ENCODE measurements at regions not wholly inside any gene's neighbourhood (a gene's known extent, or its start where the extent isn't known, plus 50 kb on each side); places are given as distances from the start of the nearest gene placed in this dataset.
"Not testable (repeated sequence)": the region's sequence is repeated elsewhere in the genome, so short reads cannot be mapped to it uniquely, and the experiment has no call there.

DNA sequence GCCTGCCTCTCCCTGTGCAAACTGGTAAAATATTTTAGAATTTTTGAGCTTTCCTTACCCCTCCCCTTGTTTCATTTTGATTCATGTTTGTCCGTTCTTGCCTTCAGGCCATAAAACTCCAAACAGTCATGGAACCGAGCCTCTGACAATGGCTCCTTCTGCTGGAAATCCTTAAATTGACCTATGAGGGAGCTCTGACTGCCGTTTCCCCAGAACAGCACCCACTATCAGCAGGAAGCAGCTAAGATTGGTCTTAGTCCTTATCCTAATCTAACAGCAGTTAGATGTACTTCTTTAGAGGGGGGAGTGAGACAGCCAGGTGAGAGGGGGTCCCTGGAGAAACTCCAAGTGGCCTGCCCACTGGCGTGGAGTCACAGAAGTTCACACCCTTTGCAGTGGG is 106.7 kb downstream of the FAM174A start:
- DNase-seq: no peak

DNA sequence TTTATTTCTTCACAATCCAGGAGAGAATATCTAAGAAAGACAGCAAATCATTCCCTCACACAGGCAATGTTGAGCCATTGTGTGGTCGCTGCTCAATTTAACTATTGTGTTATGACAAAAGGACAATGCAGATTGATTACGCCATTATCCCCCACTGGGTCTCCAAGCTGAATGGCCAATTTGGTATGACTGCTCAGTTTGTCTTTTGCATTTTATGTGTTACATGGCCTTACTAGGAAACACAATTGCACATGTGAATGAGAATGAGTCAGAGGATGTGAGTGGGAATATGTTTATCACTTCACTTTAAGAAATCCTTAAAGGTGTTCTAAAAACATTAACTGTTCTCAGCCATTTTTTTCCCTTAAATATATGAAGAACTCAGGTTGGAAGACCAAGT is 108.3 kb downstream of the FAM174A start:
- no peak for DNase-seq

DNA sequence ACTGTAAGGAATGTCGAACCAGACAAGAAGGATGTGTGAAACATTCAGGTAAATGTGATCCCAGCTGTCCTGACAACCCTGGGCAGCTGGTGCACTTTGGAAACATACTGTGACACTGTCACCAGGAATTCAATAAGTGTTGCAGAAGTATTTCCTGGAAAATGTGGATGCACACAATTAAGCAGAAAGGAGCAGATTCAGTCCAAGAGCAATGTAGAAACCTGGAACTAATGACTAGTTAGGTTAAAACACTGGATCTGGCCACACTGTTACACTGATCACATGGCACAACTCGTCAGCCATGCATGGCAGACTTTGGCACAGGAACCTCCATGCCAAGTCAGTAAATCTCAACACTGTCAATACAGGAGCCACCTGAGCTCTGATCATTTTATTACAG is 109.0 kb downstream of the FAM174A start:
- DNase-seq: peak; percentile 11

DNA sequence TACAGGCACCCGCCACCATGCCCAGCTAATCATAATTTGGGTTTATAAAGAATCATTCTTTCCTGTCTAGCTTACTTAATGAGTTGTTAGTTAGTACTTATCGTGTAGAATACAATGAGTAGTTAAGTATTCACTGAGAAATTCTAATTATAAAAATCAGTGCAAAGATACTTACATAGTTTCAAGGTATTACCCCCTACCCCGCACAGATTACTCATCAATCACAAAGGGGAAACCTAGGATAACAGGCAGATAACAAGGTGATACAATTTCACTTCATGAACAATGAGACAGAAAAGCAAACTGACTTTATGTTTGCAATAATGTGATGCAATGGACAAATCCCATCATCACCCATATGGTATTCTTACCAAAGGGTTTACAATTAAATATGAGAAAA is 109.6 kb downstream of the FAM174A start:
- no peak for DNase-seq

DNA sequence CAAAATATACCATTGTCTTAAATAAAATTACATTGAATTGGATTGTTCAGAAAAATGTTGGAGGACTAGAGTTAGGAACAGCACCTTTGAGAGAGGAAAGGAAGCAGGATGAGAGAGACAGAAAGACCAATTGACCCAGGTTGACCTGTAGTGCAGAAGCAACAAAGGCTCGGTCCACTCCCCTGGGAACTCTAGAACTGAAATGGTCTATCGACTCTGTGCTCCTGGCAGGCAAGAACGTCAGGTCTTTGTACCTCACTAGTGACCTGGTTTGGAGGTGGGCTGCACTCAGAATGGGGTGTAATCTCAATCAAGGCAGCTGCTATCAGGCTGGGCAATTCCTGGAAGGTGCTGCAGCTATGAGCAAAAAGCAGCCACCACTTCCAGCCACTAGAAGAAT is 110.8 kb downstream of the FAM174A start:
- DNase-seq: no peak

DNA sequence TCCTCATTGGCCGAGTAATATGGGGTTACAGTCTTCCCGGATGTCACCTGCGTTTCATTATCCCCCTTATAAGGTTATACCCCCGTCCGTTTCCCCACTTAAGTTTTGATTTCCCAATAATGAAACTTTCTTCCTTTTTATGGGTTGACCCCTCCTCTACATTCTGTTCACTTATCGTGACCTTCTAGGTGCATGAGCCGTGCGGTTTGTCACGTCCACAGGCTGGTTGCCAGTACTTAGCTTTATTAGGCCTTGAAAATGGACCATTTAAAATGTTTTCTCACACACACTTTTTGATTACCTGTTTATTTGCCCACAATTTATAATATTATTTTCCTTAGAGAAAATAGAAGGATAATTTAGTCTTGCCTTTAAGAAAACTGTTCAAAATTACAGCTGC is 111.5 kb downstream of the FAM174A start:
- no peak for DNase-seq

DNA sequence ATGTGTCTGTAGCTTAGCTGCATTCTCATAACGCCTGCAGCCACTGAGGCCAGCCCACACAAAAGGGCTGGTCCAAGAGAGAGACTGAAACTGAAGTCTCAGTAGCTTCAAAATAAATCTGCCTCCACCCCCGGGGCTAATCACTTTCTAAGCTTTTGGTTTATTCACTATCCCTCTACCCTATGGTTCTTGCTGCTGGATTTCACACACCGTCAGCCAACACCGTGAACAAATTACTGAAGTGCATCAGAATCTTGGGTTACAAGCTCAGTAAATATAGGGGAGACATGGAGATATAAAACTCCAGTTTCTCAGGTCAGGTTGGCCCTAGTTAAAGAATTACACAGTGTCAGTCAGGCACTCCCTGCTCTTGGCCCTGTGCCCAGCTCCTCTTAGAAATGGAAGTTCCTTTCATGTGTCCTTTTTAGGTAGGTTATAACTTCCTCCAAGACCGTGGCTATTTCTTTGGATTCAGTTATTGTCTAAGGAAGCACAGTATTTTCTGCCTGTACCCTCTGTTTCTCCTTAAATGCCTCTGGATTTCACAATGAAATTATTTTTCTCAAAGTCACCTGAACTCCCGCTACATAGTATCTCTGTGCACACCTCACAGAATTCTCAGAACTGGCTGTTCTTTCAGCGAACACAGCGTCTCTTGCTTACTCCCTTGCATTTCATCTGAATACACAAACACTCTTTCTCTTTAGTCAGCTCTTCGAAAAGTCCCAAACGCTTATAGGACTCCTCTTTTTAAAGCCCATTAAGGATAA is 112.5 kb downstream of the FAM174A start:
- DNase-seq: peak; percentile 19

DNA sequence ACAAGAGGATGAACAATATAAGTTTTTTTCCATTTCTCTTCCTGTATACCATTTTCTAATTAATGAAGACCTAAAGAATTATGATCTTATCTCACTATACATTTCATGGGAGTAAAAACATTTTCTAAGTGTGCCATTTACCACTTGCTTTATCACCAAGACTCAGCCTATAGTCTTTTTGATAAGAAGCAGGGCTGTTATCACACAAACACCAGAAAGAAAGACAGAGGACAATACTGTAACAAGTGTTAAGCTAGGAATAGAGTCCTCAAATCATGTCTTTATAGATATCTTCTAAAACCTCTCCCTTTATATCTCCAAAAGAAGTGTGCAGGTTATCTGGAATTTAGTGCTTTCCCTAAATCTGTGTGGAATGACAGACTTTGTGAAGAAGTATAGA is 119.7 kb downstream of the FAM174A start:
- DNase-seq: no peak

DNA sequence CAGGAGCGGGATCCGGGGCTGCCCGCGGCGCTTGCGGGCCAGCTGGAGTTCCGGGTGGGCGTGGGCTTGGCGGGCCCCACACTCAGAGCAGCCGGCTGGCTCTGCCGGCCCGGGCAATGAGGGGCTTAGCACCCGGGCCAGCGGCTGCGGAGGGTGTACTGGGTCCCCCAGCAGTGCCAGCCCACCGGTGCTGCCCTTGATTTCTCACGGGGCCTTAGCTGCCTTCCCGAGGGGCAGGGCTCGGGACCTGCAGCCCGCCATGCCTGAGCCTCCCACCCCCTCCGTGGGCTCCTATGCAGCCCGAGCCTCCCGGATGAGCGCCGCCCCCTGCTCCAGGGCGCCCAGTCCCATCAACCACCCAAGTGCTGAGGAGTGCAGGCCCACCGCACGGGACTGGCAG is 121.6 kb downstream of the FAM174A start:
- not testable (repeated sequence) for DNase-seq

DNA sequence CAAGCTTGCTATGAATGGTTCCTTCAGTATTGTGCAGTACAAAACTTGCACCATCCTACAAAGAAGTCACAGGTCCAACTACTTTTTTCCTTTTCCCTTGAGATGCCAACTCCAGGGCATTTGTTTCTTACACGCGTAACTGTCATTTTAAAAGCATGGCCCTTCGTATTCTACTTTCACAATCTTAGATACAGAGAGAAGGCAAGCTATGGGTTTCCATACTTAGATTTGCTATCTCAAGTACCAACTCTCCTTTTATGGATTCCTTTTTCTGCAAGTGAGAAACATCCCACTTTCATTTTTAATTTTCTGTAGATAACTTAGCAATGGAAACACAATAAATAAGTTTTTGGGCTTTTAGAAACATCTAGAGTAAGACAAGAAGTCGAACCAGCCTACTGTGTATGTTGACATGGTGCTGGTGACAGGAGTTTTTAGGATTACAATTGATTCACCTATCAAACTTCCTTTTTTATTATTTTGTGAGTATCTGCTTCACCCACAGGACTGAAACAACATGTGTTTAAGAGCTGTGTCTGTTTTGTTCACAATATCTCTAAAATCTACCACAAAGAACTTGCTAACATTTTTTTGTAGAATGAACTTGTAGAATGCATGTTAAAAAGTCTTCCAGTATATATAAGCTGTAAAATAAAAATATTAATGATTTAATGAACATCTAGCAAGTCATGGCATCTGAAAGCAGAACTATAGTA is 124.1 kb downstream of the FAM174A start:
- no peak for DNase-seq

DNA sequence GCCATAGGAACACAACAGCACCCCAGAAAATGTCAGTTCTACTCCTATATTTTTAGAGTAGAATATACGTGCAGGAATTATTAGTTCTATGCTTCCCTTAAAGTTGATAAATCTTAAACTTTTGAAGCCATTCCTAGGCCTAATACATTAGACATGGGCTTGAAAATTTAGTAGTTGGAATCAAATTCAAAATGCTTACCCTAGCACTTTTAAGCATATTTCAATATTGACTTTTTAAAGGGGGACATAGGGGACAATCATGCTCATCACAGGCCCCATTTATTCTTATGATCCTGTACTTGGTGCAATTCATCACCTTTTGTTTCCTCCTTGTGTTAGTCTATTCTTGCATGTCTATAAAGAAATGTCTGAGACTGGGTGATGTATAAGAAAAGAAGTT is 129.0 kb downstream of the FAM174A start:
- DNase-seq: no peak

DNA sequence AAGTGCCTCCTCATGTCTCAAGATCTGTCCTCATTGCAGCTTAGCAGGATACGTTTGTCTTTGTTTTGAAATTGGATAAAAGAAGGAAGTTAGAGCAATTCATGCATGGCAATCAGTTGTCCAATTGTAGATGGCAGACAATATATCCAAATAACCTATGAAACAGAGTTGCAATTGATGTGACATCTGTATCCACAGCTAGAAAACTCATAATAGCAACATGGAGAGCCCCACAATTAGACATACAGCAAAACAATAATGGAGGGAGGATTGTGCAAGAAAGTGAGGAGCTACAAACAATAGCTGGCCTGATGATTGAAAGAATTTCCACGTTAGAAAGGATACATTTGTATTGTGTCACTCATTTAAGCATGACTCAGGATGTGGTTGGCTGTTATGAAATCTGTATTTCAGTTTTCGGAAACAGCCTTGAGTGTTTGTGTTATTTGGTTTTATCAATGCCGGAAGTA is 132.0 kb downstream of the FAM174A start:
- no peak for DNase-seq

DNA sequence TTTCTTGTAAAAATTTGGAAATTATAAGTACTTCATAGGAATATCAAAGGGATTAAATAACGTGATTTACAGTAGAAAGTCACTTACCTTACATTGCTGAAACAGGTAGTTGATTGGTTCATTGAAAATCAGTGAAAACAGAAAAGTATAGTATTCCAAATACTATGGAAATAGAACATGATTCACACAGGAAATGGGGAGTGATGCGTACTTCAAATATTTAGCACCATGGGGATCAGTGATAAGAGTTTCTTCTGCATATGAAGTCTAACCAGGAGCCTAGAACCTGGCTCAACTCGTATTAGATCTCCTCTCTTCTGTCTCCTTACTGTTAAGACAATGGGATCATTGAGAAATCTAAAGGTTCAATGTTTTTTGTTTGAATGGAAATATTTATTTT is 133.3 kb downstream of the FAM174A start:
- DNase-seq: no peak

DNA sequence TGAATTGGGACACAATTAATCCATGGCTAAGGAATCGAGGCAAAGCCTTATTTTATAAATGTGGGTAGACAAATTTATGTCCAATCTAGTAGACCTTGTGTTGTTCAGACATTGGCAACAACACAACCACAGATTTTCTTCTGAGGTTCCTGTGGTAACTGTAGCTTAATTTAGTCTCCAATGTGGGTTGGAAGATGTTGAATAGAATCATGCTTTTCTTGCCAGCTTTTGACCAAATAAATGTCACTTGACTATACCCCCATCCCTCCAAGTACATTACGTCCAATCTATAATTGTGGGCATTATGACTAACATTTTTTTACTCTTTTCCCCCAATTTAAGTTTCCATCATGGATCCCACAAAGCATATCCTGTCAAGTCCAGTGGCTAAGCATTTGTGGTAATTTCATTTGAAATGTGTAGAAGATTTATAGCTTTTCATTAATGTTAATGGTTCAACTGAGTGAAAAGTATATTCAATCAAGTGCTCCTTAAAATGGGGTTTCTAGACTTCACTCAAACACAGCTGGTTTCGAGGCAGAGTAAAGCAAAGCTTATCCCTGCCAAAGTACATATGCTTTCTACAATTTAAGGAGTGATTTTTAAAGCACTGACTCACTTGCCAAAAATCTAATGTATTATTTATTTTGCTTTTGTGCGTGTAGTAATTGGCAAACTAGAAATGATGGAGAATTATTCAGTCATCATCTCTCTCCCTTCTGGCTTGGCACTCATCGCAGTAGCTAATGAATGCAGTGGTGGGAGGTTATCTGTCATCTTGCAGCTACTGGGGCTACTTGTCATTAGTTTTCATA is 141.8 kb downstream of the FAM174A start:
- no peak for DNase-seq

DNA sequence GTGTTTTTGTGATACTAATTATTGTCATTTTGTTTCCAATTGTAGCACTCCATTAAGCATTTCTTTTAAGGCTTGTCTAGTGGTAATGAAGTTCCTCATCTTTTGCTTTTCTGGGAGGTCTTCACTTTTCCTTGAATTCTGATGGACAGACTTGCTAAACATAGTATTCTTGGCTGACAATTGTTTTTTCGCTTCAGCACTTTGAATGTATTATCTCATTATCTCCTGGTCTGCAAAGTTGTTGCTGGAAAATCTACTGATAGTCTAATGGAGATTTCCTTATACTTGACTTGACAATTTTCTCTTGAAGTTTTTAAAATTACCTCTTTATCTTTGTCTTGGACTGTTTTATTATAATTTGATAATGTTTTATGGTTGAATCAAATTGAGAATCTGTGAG is 147.5 kb downstream of the FAM174A start:
- DNase-seq: no peak

DNA sequence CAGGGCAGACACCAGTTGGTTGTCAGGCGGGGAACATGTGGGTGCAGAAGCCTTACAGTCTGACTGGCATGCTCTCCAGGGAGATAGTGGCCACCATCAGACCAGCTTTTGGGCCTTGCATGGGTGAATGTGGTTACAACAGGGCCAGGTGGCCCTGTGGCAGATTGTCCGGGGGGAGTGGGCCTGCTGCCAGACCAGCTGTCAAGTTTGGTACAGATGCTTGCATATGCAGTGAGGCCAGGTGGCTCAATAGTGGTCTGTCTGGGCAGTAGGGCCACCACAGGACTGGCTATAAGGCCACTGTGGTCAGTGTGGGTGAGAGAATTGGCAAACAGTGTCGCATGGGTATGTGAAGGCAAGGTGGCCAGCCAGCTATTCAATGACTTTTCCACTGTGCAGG is 148.7 kb downstream of the FAM174A start:
- DNase-seq: no peak

DNA sequence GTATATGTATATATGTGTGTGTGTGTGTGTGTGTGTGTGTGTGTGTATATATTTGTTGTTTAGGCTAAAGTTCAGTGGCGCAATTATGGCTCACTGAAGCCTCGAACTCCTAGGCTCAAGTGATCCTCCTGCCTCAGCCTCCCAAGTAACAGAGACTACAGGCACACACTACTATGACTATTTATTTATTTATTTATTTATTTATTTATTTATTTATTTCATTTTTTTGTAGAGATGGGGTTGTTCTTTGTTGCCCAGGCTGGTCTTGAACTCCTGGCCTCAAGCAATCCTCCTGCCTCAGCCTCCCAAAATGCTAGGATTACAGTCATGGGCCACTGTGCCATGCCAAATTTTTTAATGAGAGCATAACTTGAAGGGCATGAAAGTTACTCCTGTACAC is 149.9 kb downstream of the FAM174A start:
- not testable (repeated sequence) for DNase-seq

DNA sequence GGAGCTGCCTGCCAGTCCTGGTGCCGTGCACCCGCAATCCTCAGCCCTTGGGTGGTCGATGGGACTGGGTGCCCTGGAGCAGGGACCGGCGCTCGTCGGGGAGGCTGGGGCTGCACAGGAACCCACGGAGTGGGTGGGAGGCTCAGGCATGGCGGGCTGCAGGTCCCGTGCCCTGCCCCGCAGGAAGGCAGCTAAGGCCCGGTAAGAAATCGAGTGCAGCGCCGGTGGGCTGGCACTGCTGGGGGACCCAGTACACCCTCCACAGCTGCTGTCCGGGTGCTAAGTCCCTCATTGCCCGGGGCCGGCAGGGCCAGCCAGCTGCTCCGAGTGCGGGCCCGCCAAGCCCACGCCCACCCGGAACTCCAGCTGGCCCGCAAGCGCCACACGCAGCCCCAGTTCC is 153.7 kb downstream of the FAM174A start:
- DNase-seq: not testable (repeated sequence)

DNA sequence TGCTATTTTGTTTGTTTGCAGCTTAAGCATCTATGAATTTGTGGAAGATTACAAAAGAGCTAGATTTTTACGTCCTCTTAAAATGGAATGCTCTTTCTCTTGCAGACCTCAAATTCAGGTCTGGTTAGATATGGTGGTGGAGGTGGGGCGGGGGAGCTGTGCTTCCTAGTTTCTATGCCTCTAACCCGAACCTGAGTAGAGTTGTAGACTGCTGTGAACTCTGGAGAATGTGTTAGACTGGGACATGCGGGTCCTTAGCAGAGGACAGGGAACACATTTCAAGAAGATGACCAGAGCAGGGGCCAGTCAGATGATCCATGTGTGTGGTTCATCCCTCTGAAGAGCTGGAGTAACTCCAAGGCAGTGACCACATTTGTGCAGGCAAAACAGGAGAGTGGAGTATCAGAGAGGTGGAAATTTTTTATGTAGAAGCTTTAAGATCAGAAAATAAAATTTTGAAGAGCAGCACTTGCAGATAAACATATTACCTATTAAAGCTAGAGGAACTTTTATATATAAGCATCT is 154.9 kb downstream of the FAM174A start:
- no peak for DNase-seq

DNA sequence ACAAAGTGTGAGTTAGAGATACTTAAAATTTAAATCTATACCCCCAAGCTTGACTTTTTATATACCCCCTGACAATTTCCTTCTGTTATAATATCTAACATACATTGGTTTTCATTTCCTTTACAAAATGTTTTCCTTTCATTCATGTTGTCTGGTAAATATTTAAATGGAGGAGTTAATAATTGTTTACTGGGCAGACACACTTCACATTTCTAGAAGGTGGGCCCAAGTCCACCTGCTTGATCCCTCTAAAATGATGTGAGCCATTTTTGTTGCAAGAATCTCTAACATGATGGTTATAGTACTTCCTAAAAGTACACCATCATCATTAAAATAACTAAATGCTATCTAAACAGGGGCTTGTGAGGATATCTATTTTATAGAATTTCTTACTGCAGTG is 155.9 kb downstream of the FAM174A start:
- DNase-seq: no peak

DNA sequence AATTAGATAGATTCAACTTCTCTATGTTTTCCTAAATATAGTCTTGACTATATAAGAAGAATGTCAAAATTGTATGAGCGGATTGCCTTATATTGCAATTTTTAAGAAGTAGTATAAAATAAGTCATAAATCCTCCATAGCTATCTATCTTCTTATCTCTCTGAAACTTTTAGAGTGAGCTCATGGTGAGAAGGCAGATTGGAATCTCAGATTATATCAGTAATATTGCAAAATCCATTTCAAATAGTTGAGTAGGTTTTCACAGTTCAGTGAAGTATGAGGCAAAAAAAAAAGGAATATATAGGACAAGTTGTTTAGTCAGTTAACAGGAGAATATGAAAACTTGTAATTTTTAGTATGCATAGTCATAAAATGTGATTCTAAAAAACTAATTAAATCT is 156.4 kb downstream of the FAM174A start:
- DNase-seq: no peak

DNA sequence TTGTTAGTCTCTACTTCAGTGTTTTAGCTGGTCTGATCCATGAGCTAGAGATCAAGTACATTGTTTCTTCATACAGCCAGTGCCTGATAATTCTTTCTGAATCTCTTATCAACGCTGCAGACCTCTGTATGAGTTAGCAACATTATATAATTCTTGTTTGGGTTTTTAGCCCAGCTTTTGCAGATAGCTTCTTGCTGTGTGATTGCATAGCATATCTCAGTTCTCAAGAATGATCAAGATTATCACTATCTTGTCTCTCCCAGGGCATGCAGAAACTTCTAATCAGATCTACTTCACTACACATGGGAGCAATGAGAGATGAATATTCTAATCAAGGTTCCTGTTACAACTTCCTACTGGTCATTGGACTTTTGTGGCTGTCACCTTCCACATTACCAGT is 158.3 kb downstream of the FAM174A start:
- no peak for DNase-seq

DNA sequence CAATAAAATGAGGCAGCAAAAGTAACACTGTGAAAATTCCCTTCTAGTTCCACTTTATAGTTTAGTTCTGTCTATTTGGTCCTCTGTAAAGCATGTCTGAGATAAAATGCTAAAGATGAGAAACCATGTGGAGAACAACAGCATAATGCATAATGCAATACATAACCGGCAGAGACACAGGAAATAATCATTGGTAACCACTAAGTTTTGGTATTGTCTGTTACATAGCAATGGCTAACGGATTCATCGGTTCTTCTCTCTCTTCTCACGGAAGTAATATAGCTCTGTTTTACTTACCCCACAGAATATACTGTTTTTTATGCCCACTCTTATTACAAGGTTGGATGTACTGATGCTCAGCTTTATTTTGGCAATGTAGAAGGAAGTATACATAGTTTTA is 158.9 kb downstream of the FAM174A start:
- DNase-seq: no peak

Data from NCI-H510A (cell line).